ENCODE measurements at regions not wholly inside any gene's neighbourhood (a gene's known extent, or its start where the extent isn't known, plus 50 kb on each side); places are given as distances from the start of the nearest gene placed in this dataset.

- in situ Hi-C loops (cut with HindIII; ENCODE audit: extremely low pct_ligation_motif_present, low pct_unique_long_range_greater_than_20kb) = loop anchor here (10.0 kb wide), 1 partner anchor 93 kb away; no protein-coding TSS in a partner anchor
- H3K27ac ChIP-seq (ENCODE audit: extremely low read length, insufficient read depth, low read length) = no peak overlapping the region
- WGBS (ENCODE audit: low lambda C conversion rate) = 44% methylated on average over 8 of the region's 8 CpGs
- no peak overlapping the region for H3K4me2 ChIP-seq (ENCODE audit: low read depth, low read length)
- ChIA-PET POLR2A (no interaction called here), CTCF (ENCODE audit: low intra/inter-chr PET ratio, low total read pairs) (interaction anchor here (1.9 to 2.3 kb wide), 3 partner anchors 62 to 101 kb away, joined by 11 to 14 read pairs (median 14); no protein-coding TSS in a partner anchor)
- ATAC-seq (peak; percentile 92), DNase-seq (ENCODE audit: low spot score) (peak; percentile 58), FAIRE-seq (peak; percentile 73)
- intact Hi-C loops (cut with micrococcal nuclease; ENCODE audit: unreplicated experiment) = loop anchor here (1.0 kb wide), 3 partner anchors 63 to 102 kb away; no protein-coding TSS in a partner anchor
- H3K4me1 ChIP-seq (ENCODE audit: insufficient read depth, low read length) = peaks cover 14% of the 10 kb centered on the region; the same call in 1 of the 2 replicates
- no peaks in the 10 kb centered on the region; a peak in 1 of 5 replicates for H3K27me3 ChIP-seq (ENCODE audit: control insufficient read depth in 1 of 2, insufficient read depth in 2 of 2, low read length in 2 of 2)
- H3K36me3 ChIP-seq (replicated peaks in 1 of 2; ENCODE audit: control insufficient read depth in 1 of 2, insufficient read depth in 2 of 2, low read length in 2 of 2) = no peaks in the 10 kb centered on the region
- H4K20me1 ChIP-seq (ENCODE audit: insufficient read depth, low read length) = no peaks in the 10 kb centered on the region
- no peak overlapping the region for H3K9ac ChIP-seq (ENCODE audit: insufficient read depth, low read depth, low read length)
- no peak overlapping the region for H2AFZ ChIP-seq (ENCODE audit: low read length)
- H3K79me2 ChIP-seq (ENCODE audit: insufficient read depth, low read length) = no peaks in the 10 kb centered on the region
- no peaks in the 10 kb centered on the region for H3K9me3 ChIP-seq (ENCODE audit: low read length)
- no peak overlapping the region for H3K4me3 ChIP-seq (replicated peaks in 1 of 3; ENCODE audit: insufficient read depth in 1 of 3, low read depth in 2 of 3, low read length in 3 of 3)
- BruUV-seq (replicated peaks) = no TSS peak
- TF ChIP-seq CTCF (CRISPR knock-in tag; IDR thresholded peaks at IDR 0.05) = peak; percentile 66
- no peak for TF ChIP-seq ZFYVE20 (CRISPR knock-in tag; IDR thresholded peaks at IDR 0.05; ENCODE audit: borderline replicate concordance, low read depth)
- no peak for TF ChIP-seq FOXA1 (IDR thresholded peaks at IDR 0.05)
- no peak for TF ChIP-seq FOXA1 (CRISPR knock-in tag; IDR thresholded peaks at IDR 0.05)
- TF ChIP-seq ZNF597 (CRISPR knock-in tag; IDR thresholded peaks at IDR 0.05) = no peak
- no peak for TF ChIP-seq ZBTB44 (CRISPR knock-in tag; IDR thresholded peaks at IDR 0.05)
- TF ChIP-seq ZMYM4 (CRISPR knock-in tag; IDR thresholded peaks at IDR 0.05) = no peak
- TF ChIP-seq ZFP82 (CRISPR knock-in tag; IDR thresholded peaks at IDR 0.05; ENCODE audit: borderline replicate concordance) = no peak
- TF ChIP-seq FOSL2 (CRISPR knock-in tag; IDR thresholded peaks at IDR 0.05) = 0 out of 2 replicates have a peak, but pooled peaks have one; percentile 21
- TF ChIP-seq HMGXB4 (CRISPR knock-in tag; IDR thresholded peaks at IDR 0.05; ENCODE audit: borderline replicate concordance in 1 of 2, low read depth in 1 of 2) = 0 out of 4 replicates have a peak, but pooled peaks of 1 of the 2 experiments have one; percentile 25
- no peak for TF ChIP-seq ZNF784 (CRISPR knock-in tag; IDR thresholded peaks at IDR 0.05; ENCODE audit: borderline replicate concordance)
- TF ChIP-seq RAD21 (CRISPR knock-in tag; IDR thresholded peaks at IDR 0.05) = peak; percentile 58
- no peak for TF ChIP-seq IKZF4 (CRISPR knock-in tag; IDR thresholded peaks at IDR 0.05; ENCODE audit: borderline replicate concordance, low read depth, not compliant biosample characterization)
- no peak for TF ChIP-seq TP53 (CRISPR knock-in tag; conservative IDR thresholded peaks at IDR 0.05)
- peak; percentile 71 for TF ChIP-seq MAFF (IDR thresholded peaks at IDR 0.05; ENCODE audit: low read depth, low read length)
- TF ChIP-seq FOXA3 (CRISPR knock-in tag; IDR thresholded peaks at IDR 0.05) = no peak
These were observed 59.2 kb upstream of the CLINT1 start for GRCh38 chr5:157917899-157918809.
